Adipocyte (in vitro differentiated cells): ENCODE measurements at regions not wholly inside any gene's neighbourhood (a gene's known extent, or its start where the extent isn't known, plus 50 kb on each side); places are given as distances from the start of the nearest gene placed in this dataset.

Experiments
- DNase-seq: peaks from one replicate; pipeline ENCODE4 v3.0.0-alpha.2; 2015; ENCODE audit warnings: low read depth
- H3K27me3 ChIP-seq: replicated peaks from 2 replicates; pipeline ENCODE4 v1.7.0; 2013; ENCODE audit warnings: mild to moderate bottlenecking, low read length, moderate library complexity; ENCODE audit not compliant: control insufficient read depth, insufficient read depth
- H3K36me3 ChIP-seq: 2 replicates; pipeline ENCODE4 v1.7.0; 2013; ENCODE audit warnings: low read length, mild to moderate bottlenecking, moderate library complexity; ENCODE audit not compliant: control insufficient read depth, insufficient read depth, severe bottlenecking
- H3K4me1 ChIP-seq: 2 replicates; pipeline ENCODE4 v1.7.0; 2013; ENCODE audit warnings: mild to moderate bottlenecking, low read length, moderate library complexity; ENCODE audit not compliant: control insufficient read depth, insufficient read depth
- H3K4me3 ChIP-seq: 2 replicates; pipeline ENCODE4 v1.7.0; 2013; ENCODE audit warnings: mild to moderate bottlenecking, low read length, moderate library complexity
- H3K9ac ChIP-seq: 2 replicates; pipeline ENCODE4 v1.7.0; 2013; ENCODE audit warnings: mild to moderate bottlenecking, low read length, moderate library complexity
- H3K9me3 ChIP-seq: 2 replicates; pipeline ENCODE4 v1.7.0; 2013; ENCODE audit warnings: mild to moderate bottlenecking, low read length, moderate library complexity; ENCODE audit not compliant: control insufficient read depth

GRCh38 chr17:45704251-45704650 is 79.9 kb upstream of the CRHR1 start:
- H3K9ac ChIP-seq = no peak overlapping the region
- H3K4me3 ChIP-seq = no peak overlapping the region
- H3K36me3 ChIP-seq = no peaks in the 10 kb centered on the region
- peaks cover 53% of the 10 kb centered on the region for H3K27me3 ChIP-seq
- no peak for DNase-seq
- H3K9me3 ChIP-seq = peaks cover 6% of the 10 kb centered on the region
- H3K4me1 ChIP-seq = no peaks in the 10 kb centered on the region

DNA sequence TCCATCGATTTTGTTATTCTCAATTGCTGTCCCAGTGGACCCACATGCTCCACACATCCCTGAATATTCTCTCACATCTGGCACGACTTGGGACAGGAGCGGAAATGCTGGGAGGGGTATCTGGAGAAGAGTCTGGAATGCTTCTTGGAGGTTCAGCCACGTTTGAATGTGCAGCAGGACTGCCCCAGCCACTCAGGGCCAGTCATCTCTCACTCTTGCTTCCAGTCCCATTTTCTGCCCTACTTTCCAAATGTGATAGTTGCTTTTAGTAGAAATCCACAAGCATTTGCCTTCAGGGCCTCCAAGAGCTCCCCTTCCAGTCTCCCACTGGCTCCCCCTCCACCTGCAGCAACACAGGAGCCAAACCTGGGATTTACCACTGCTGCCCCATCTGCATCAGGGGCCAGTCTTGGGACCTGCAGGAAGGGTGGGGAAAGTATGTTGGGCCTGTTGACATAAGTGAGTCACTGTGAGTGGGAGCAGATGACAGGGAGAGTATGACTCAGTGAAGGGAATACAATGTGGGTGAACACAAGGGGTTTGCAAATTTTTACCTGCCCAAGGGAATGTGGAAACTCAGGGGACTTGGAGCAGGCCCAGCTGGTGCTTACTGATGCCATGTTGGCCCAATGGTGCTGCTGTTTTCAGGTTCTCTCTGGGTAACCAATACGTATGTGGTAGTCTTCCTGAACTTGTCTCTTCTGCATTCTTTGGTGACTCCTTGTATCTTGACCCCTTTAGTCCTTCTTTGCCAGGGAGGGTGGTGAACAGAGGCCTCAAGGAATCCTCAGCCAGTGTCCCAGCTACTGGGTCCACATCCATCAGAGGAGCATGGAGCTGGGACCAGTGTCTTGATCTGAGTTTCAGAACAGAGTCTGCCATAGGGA is 78.8 kb upstream of the CRHR1 start:
- Histone ChIP-seq H3K9me3 (peaks cover 6% of the 10 kb centered on the region), H3K36me3 (no peaks in the 10 kb centered on the region), H3K9ac (no peak overlapping the region), H3K27me3 (peaks cover 52% of the 10 kb centered on the region), H3K4me3 (no peak overlapping the region), H3K4me1 (no peaks in the 10 kb centered on the region)
- peak; percentile 4 for DNase-seq

DNA sequence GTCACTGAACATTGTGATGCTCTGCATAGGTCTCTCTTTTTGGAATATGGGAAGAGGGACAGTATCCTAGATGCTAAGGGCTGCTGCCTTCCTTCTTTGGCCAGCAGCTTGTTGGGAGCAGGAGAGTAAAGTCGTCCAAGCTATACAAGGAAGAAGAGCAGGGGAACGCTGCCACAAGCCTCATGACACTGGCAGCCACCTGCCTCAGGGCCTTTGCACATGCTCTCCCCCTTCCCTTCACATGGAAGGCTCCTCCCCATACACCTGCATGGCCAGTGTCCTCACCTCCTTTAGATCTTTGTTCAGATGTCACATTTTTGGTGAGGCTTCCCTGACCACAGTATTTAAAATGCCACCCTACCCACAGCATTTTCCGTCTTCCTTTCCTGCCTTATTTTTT is 78.1 kb upstream of the CRHR1 start:
- Histone ChIP-seq H3K36me3 (no peaks in the 10 kb centered on the region), H3K9me3 (peaks cover 6% of the 10 kb centered on the region), H3K9ac (no peak overlapping the region), H3K4me1 (no peaks in the 10 kb centered on the region), H3K4me3 (no peak overlapping the region), H3K27me3 (peaks cover 51% of the 10 kb centered on the region)
- DNase-seq = no peak

DNA sequence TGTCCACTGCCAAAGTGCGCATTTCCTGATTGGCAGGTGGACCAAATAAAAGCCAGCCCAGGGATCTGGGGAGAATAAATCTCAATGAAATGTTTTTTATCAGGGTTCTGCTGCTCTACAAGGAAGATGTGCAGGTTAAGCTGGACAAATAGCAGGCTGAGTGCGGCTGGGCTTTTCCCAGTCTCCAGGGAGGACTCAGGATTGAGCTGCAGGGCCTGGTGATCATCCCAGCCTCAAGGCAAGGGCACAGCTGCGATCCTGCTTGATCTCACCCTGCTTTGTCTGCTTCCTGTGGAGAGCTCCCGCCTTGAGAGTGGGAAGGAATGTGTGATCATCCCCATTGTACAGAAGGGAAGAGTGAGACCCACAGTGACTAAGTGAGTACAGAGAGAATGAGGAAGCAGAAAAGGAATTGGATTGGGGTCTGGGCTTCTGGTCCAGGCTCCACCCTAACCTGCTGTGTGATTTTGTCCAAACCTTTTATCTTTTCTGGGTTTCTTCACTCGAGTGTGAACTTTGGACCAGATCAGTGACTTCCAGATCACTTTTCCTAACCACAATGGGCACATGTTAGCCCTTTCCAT is 75.3 kb upstream of the CRHR1 start:
- H3K27me3 ChIP-seq = peaks cover 60% of the 10 kb centered on the region
- DNase-seq = no peak

GRCh38 chr17:45709728-45710288 is 74.3 kb upstream of the CRHR1 start:
- no peak for DNase-seq
- H3K9ac ChIP-seq = no peak overlapping the region
- H3K36me3 ChIP-seq = no peaks in the 10 kb centered on the region
- H3K27me3 ChIP-seq = peaks cover 59% of the 10 kb centered on the region
- no peak overlapping the region for H3K4me3 ChIP-seq
- no peaks in the 10 kb centered on the region for H3K4me1 ChIP-seq
- H3K9me3 ChIP-seq = peaks cover under 1% of the 10 kb centered on the region

More for the DNA sequence above, 75.3 kb upstream of the CRHR1 start:
- Histone ChIP-seq H3K9ac (no peak overlapping the region), H3K36me3 (no peaks in the 10 kb centered on the region), H3K9me3 (peaks cover under 1% of the 10 kb centered on the region), H3K4me3 (no peak overlapping the region), H3K4me1 (no peaks in the 10 kb centered on the region)

DNA sequence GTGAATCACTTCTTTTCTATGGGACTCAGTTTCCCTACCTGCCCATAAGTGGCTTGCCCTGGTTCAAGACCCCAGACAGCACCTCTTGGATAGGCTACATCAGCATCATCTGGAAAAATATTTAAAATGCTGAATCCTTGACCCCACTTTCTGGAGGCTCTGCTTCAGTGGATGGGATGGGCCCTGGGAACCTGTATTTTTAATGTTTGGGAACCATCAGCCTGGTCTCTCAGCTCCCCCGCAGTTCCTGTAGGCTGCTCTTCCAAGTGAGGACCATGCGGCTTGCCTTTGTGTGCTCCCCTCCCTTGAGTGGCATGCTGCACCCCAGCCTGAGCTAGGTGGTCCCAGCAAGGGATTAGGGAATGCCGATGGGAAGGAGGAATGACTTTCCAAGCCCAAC is 68.3 kb upstream of the CRHR1 start:
- Histone ChIP-seq H3K9me3 (peaks cover 2% of the 10 kb centered on the region), H3K9ac (no peak overlapping the region), H3K4me3 (no peak overlapping the region), H3K4me1 (peaks cover 17% of the 10 kb centered on the region), H3K27me3 (peaks cover 46% of the 10 kb centered on the region), H3K36me3 (no peaks in the 10 kb centered on the region)
- no peak for DNase-seq

DNA sequence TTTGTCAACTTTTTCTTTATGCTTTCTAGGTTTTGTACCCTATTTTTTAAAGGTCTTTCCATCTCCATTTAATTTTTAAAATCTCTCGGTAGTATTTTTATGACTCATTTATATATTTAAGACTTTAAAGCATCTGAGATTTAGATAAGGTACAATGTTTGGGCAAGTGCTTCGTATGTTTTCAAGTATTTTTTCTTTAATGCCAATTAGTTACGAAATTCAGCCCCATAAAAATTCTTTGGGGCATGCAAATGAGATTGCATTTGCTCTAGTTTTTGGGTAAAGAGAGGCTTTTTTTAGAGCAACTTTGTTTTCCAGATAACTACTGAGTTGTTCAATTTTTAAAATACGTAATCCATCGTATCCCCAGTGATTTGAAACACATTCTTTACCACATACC is 65.3 kb upstream of the CRHR1 start:
- H3K4me1 ChIP-seq = peaks cover 17% of the 10 kb centered on the region

GRCh38 chr17:45719335-45720071 is 64.6 kb upstream of the CRHR1 start:
- Histone ChIP-seq H3K9me3 (peaks cover 11% of the 10 kb centered on the region), H3K36me3 (no peaks in the 10 kb centered on the region), H3K4me3 (peak overlapping the region; percentile 18), H3K4me1 (peaks cover 17% of the 10 kb centered on the region), H3K9ac (no peak overlapping the region), H3K27me3 (peaks cover 39% of the 10 kb centered on the region)
- DNase-seq = peak; percentile 60

More for the DNA sequence above, 65.3 kb upstream of the CRHR1 start:
- Histone ChIP-seq H3K27me3 (peaks cover 37% of the 10 kb centered on the region), H3K9me3 (peaks cover 4% of the 10 kb centered on the region), H3K36me3 (no peaks in the 10 kb centered on the region), H3K4me3 (peak overlapping the region; percentile 18), H3K9ac (no peak overlapping the region)
- no peak for DNase-seq

GRCh38 chr17:45720386-45720785 is 63.7 kb upstream of the CRHR1 start:
- Histone ChIP-seq H3K9me3 (peaks cover 16% of the 10 kb centered on the region), H3K9ac (no peak overlapping the region)

GRCh38 chr17:45722161-45722560 is 62.0 kb upstream of the CRHR1 start:
- Histone ChIP-seq H3K27me3 (peaks cover 39% of the 10 kb centered on the region), H3K4me3 (no peak overlapping the region), H3K9ac (no peak overlapping the region), H3K9me3 (peaks cover 16% of the 10 kb centered on the region), H3K36me3 (no peaks in the 10 kb centered on the region), H3K4me1 (peaks cover 17% of the 10 kb centered on the region)
- no peak for DNase-seq

More at GRCh38 chr17:45720386-45720785, 63.7 kb upstream of the CRHR1 start:
- DNase-seq = no peak
- peaks cover 37% of the 10 kb centered on the region for H3K27me3 ChIP-seq
- H3K4me3 ChIP-seq = no peak overlapping the region
- no peaks in the 10 kb centered on the region for H3K36me3 ChIP-seq
- peaks cover 17% of the 10 kb centered on the region for H3K4me1 ChIP-seq
